ENCODE measurements at regions not wholly inside any gene's neighbourhood (a gene's known extent, or its start where the extent isn't known, plus 50 kb on each side); places are given as distances from the start of the nearest gene placed in this dataset.
"Not testable (repeated sequence)": the region's sequence is repeated elsewhere in the genome, so short reads cannot be mapped to it uniquely, and the experiment has no call there.

- no peak overlapping the region for H4K5ac ChIP-seq (ENCODE audit: low read length)
- no peaks in the 10 kb centered on the region for H3K27me3 ChIP-seq (ENCODE audit: insufficient read depth, low read length, poor library complexity)
Measured at GRCh38 chr11:11722861-11723260, 101.1 kb upstream of the GALNT18 start.

GRCh38 chr11:11722246-11722645, 100.4 kb upstream of the GALNT18 start:
- H3K4ac ChIP-seq (ENCODE audit: low read depth, low read length): no peak overlapping the region
- H3K9ac ChIP-seq (ENCODE audit: low read length): no peak overlapping the region
- no peak overlapping the region for H3K18ac ChIP-seq (ENCODE audit: low read length)
- H3K79me1 ChIP-seq (ENCODE audit: low read length): no peaks in the 10 kb centered on the region
- WGBS (ENCODE audit: extremely low coverage, insufficient coverage, low lambda C conversion rate): no CpG with 5 or more reads among the region's 3 CpGs
- no peak overlapping the region for H3K23ac ChIP-seq (ENCODE audit: low read length)
- no peak overlapping the region for H4K8ac ChIP-seq (ENCODE audit: low read depth, low read length)
- H2AK5ac ChIP-seq (ENCODE audit: low read length): no peak overlapping the region
- H3K4me1 ChIP-seq (ENCODE audit: control insufficient read depth, low read depth, low read length): no peaks in the 10 kb centered on the region
- H4K5ac ChIP-seq (ENCODE audit: low read length): no peak overlapping the region
- H3K4me3 ChIP-seq (ENCODE audit: low read length): no peak overlapping the region
- no peaks in the 10 kb centered on the region for H3K36me3 ChIP-seq (ENCODE audit: control insufficient read depth, insufficient read depth, low read length)
- H3K56ac ChIP-seq (ENCODE audit: low read length): no peak overlapping the region
- no peaks in the 10 kb centered on the region for H3K27me3 ChIP-seq (ENCODE audit: insufficient read depth, low read length, poor library complexity)
- no peak overlapping the region for H2BK5ac ChIP-seq (ENCODE audit: low read length)
- H2BK120ac ChIP-seq (ENCODE audit: low read depth, low read length): no peak overlapping the region
- H3K4me2 ChIP-seq (ENCODE audit: low read length): no peak overlapping the region
- DNase-seq: no peak
- no peak overlapping the region for H3K27ac ChIP-seq (ENCODE audit: low read depth, low read length)
- H3K79me2 ChIP-seq (ENCODE audit: control insufficient read depth, insufficient read depth, low read length): no peaks in the 10 kb centered on the region
- no peak overlapping the region for H2BK15ac ChIP-seq (replicated peaks; ENCODE audit: low read depth)

More at GRCh38 chr11:11722861-11723260, 101.1 kb upstream of the GALNT18 start:
- Histone ChIP-seq H4K8ac (ENCODE audit: low read depth, low read length) (no peak overlapping the region), H3K18ac (ENCODE audit: low read length) (no peak overlapping the region), H3K4me3 (ENCODE audit: low read length) (no peak overlapping the region), H2BK120ac (ENCODE audit: low read depth, low read length) (no peak overlapping the region), H2AK5ac (ENCODE audit: low read length) (no peak overlapping the region), H3K23ac (ENCODE audit: low read length) (no peak overlapping the region), H3K27ac (ENCODE audit: low read depth, low read length) (no peak overlapping the region), H3K36me3 (ENCODE audit: control insufficient read depth, insufficient read depth, low read length) (no peaks in the 10 kb centered on the region), H3K79me2 (ENCODE audit: control insufficient read depth, insufficient read depth, low read length) (no peaks in the 10 kb centered on the region), H3K4me2 (ENCODE audit: low read length) (no peak overlapping the region), H2BK5ac (ENCODE audit: low read length) (no peak overlapping the region), H2BK15ac (replicated peaks; ENCODE audit: low read depth) (no peak overlapping the region), H3K4me1 (ENCODE audit: control insufficient read depth, low read depth, low read length) (no peaks in the 10 kb centered on the region), H3K4ac (ENCODE audit: low read depth, low read length) (no peak overlapping the region), H3K56ac (ENCODE audit: low read length) (no peak overlapping the region), H3K79me1 (ENCODE audit: low read length) (no peaks in the 10 kb centered on the region), H3K9ac (ENCODE audit: low read length) (no peak overlapping the region)
- no CpG with 5 or more reads among the region's 3 CpGs for WGBS (ENCODE audit: extremely low coverage, insufficient coverage, low lambda C conversion rate)
- DNase-seq: peak; percentile 10

- Histone ChIP-seq H3K4ac (ENCODE audit: low read depth, low read length) (no peak overlapping the region), H3K18ac (ENCODE audit: low read length) (no peak overlapping the region), H2BK15ac (replicated peaks; ENCODE audit: low read depth) (no peak overlapping the region), H3K79me1 (ENCODE audit: low read length) (no peaks in the 10 kb centered on the region), H3K4me3 (ENCODE audit: low read length) (no peak overlapping the region), H3K23ac (ENCODE audit: low read length) (no peak overlapping the region), H3K4me1 (ENCODE audit: control insufficient read depth, low read depth, low read length) (no peaks in the 10 kb centered on the region), H2AK5ac (ENCODE audit: low read length) (no peak overlapping the region), H3K4me2 (ENCODE audit: low read length) (no peak overlapping the region), H2BK120ac (ENCODE audit: low read depth, low read length) (no peak overlapping the region), H3K27ac (ENCODE audit: low read depth, low read length) (no peak overlapping the region), H4K5ac (ENCODE audit: low read length) (no peak overlapping the region), H3K36me3 (ENCODE audit: control insufficient read depth, insufficient read depth, low read length) (no peaks in the 10 kb centered on the region), H4K8ac (ENCODE audit: low read depth, low read length) (no peak overlapping the region), H3K9ac (ENCODE audit: low read length) (no peak overlapping the region), H3K27me3 (ENCODE audit: insufficient read depth, low read length, poor library complexity) (no peaks in the 10 kb centered on the region), H2BK5ac (ENCODE audit: low read length) (no peak overlapping the region), H3K56ac (ENCODE audit: low read length) (no peak overlapping the region), H3K79me2 (ENCODE audit: control insufficient read depth, insufficient read depth, low read length) (no peaks in the 10 kb centered on the region)
- no CpG with 5 or more reads among the region's 3 CpGs for WGBS (ENCODE audit: extremely low coverage, insufficient coverage, low lambda C conversion rate)
- no peak for DNase-seq
Measured at GRCh38 chr11:11718511-11718910, 96.7 kb upstream of the GALNT18 start.

- H2AK5ac ChIP-seq (ENCODE audit: low read length): no peak overlapping the region
- no CpG with 5 or more reads among the region's 15 CpGs for WGBS (ENCODE audit: extremely low coverage, insufficient coverage, low lambda C conversion rate)
- H3K18ac ChIP-seq (ENCODE audit: low read length): no peak overlapping the region
- no peak overlapping the region for H2BK15ac ChIP-seq (replicated peaks; ENCODE audit: low read depth)
- H3K4me1 ChIP-seq (ENCODE audit: control insufficient read depth, low read depth, low read length): no peaks in the 10 kb centered on the region
- H3K4ac ChIP-seq (ENCODE audit: low read depth, low read length): no peak overlapping the region
- H3K4me2 ChIP-seq (ENCODE audit: low read length): no peak overlapping the region
- no peaks in the 10 kb centered on the region for H3K27me3 ChIP-seq (ENCODE audit: insufficient read depth, low read length, poor library complexity)
- no peak overlapping the region for H3K27ac ChIP-seq (ENCODE audit: low read depth, low read length)
- peak overlapping the region; percentile 12 for H3K4me3 ChIP-seq (ENCODE audit: low read length)
- H3K23ac ChIP-seq (ENCODE audit: low read length): no peak overlapping the region
- no peak overlapping the region for H3K56ac ChIP-seq (ENCODE audit: low read length)
- H3K79me2 ChIP-seq (ENCODE audit: control insufficient read depth, insufficient read depth, low read length): no peaks in the 10 kb centered on the region
- H3K79me1 ChIP-seq (ENCODE audit: low read length): no peaks in the 10 kb centered on the region
- H2BK5ac ChIP-seq (ENCODE audit: low read length): no peak overlapping the region
- H3K9ac ChIP-seq (ENCODE audit: low read length): no peak overlapping the region
- no peak overlapping the region for H4K5ac ChIP-seq (ENCODE audit: low read length)
- H4K8ac ChIP-seq (ENCODE audit: low read depth, low read length): no peak overlapping the region
- no peaks in the 10 kb centered on the region for H3K36me3 ChIP-seq (ENCODE audit: control insufficient read depth, insufficient read depth, low read length)
- no peak overlapping the region for H2BK120ac ChIP-seq (ENCODE audit: low read depth, low read length)
- DNase-seq: no peak
Measured at GRCh38 chr11:11717064-11717725, 95.4 kb upstream of the GALNT18 start.

GRCh38 chr11:11715075-11715474, 93.3 kb upstream of the GALNT18 start:
- not testable (repeated sequence) for H2BK120ac ChIP-seq (ENCODE audit: low read depth, low read length); H3K9ac ChIP-seq (ENCODE audit: low read length); H3K4me3 ChIP-seq (ENCODE audit: low read length); H3K79me2 ChIP-seq (ENCODE audit: control insufficient read depth, insufficient read depth, low read length); H3K27ac ChIP-seq (ENCODE audit: low read depth, low read length); H3K4me1 ChIP-seq (ENCODE audit: control insufficient read depth, low read depth, low read length); H4K8ac ChIP-seq (ENCODE audit: low read depth, low read length); H3K23ac ChIP-seq (ENCODE audit: low read length); H2BK15ac ChIP-seq (replicated peaks; ENCODE audit: low read depth); H2AK5ac ChIP-seq (ENCODE audit: low read length); H3K79me1 ChIP-seq (ENCODE audit: low read length); H3K4ac ChIP-seq (ENCODE audit: low read depth, low read length); DNase-seq; H3K4me2 ChIP-seq (ENCODE audit: low read length); H3K27me3 ChIP-seq (ENCODE audit: insufficient read depth, low read length, poor library complexity); H3K56ac ChIP-seq (ENCODE audit: low read length); H3K36me3 ChIP-seq (ENCODE audit: control insufficient read depth, insufficient read depth, low read length); H2BK5ac ChIP-seq (ENCODE audit: low read length); H4K5ac ChIP-seq (ENCODE audit: low read length); H3K18ac ChIP-seq (ENCODE audit: low read length)
- WGBS (ENCODE audit: extremely low coverage, insufficient coverage, low lambda C conversion rate): no CpG with 5 or more reads among the region's 1 CpG

GRCh38 chr11:11710556-11710955, 88.8 kb upstream of the GALNT18 start:
- no peak overlapping the region for H3K27ac ChIP-seq (ENCODE audit: low read depth, low read length)
- no peaks in the 10 kb centered on the region for H3K79me1 ChIP-seq (ENCODE audit: low read length)
- no peak overlapping the region for H4K8ac ChIP-seq (ENCODE audit: low read depth, low read length)
- H3K79me2 ChIP-seq (ENCODE audit: control insufficient read depth, insufficient read depth, low read length): no peaks in the 10 kb centered on the region
- no peak overlapping the region for H3K4me2 ChIP-seq (ENCODE audit: low read length)
- no CpG with 5 or more reads among the region's 4 CpGs for WGBS (ENCODE audit: extremely low coverage, insufficient coverage, low lambda C conversion rate)
- H3K36me3 ChIP-seq (ENCODE audit: control insufficient read depth, insufficient read depth, low read length): no peaks in the 10 kb centered on the region
- no peak overlapping the region for H3K56ac ChIP-seq (ENCODE audit: low read length)
- no peak overlapping the region for H2BK120ac ChIP-seq (ENCODE audit: low read depth, low read length)
- H3K4me3 ChIP-seq (ENCODE audit: low read length): no peak overlapping the region
- no peak overlapping the region for H2AK5ac ChIP-seq (ENCODE audit: low read length)
- H2BK15ac ChIP-seq (replicated peaks; ENCODE audit: low read depth): no peak overlapping the region
- H2BK5ac ChIP-seq (ENCODE audit: low read length): no peak overlapping the region
- H3K4ac ChIP-seq (ENCODE audit: low read depth, low read length): no peak overlapping the region
- no peaks in the 10 kb centered on the region for H3K27me3 ChIP-seq (ENCODE audit: insufficient read depth, low read length, poor library complexity)
- no peak for DNase-seq
- H3K9ac ChIP-seq (ENCODE audit: low read length): no peak overlapping the region
- no peak overlapping the region for H4K5ac ChIP-seq (ENCODE audit: low read length)
- no peaks in the 10 kb centered on the region for H3K4me1 ChIP-seq (ENCODE audit: control insufficient read depth, low read depth, low read length)
- no peak overlapping the region for H3K18ac ChIP-seq (ENCODE audit: low read length)
- no peak overlapping the region for H3K23ac ChIP-seq (ENCODE audit: low read length)
